Right lobe of liver (tissue), 6 donors: ENCODE measurements at regions not wholly inside any gene's neighbourhood (a gene's known extent, or its start where the extent isn't known, plus 50 kb on each side); places are given as distances from the start of the nearest gene placed in this dataset.

Experiments
- ATAC-seq, 4 donors: fragments of 200-7000 bp; cut with Tn5 transposase; one replicate each; pipeline ENCODE4 v1.9.1; 2020; ENCODE audit warnings: mild to moderate bottlenecking in 4 of 4, moderate library complexity in 4 of 4
- DNase-seq, 3 donors: peaks; one replicate each; pipeline ENCODE4 v3.0.0-alpha.2; 2020
- H3K27ac ChIP-seq, 3 donors: fragments of 200-600 bp; one replicate each; pipeline ENCODE4 v1.8.0; 2022
- H3K27me3 ChIP-seq, 2 donors: fragments of 200-600 bp; one replicate each; pipeline ENCODE4 v1.8.0; 2022
- H3K36me3 ChIP-seq, 4 donors: fragments of 200-600 bp; sonication (generic) in 1 of 4; one replicate each; pipeline versions ENCODE4 v1.5.1 to v1.8.0; 2017 to 2022; ENCODE audit warnings: control low read depth in 1 of 4
- H3K4me1 ChIP-seq, 4 donors: fragments of 200-600 bp; sonication (generic) in 1 of 4; one replicate each; pipeline versions ENCODE4 v1.5.1 to v1.8.0; 2017 to 2022; ENCODE audit warnings: control low read depth in 1 of 4
- H3K4me3 ChIP-seq, 3 donors: fragments of 200-600 bp; one replicate each; pipeline ENCODE4 v1.8.0; 2022
- H3K9me3 ChIP-seq, 4 donors: fragments of 200-600 bp; sonication (generic) in 1 of 4; one replicate each; pipeline versions ENCODE4 v1.5.1 to v1.8.0; 2017 to 2022; ENCODE audit warnings: control low read depth in 1 of 4
- CTCF ChIP-seq, 4 donors: fragments of 200-600 bp in 3 of 4; fragments of 450-650 bp in 1 of 4; IDR thresholded peaks; one replicate each; pipeline versions ENCODE4 v1.5.1 to v1.8.0; 2016 to 2022; ENCODE audit warnings: antibody characterized with exemption in 4 of 4, mild to moderate bottlenecking in 2 of 4
- POLR2A ChIP-seq: fragments of 450-650 bp; IDR thresholded peaks from one replicate; pipeline ENCODE4 v1.6.1; 2017; ENCODE audit warnings: antibody characterized with exemption, mild to moderate bottlenecking
- WGBS: methylation state at CpG from one replicate; pipeline ENCODE4 v1.1.6; 2018; ENCODE audit warnings: low coverage, low lambda C conversion rate; ENCODE audit not compliant: insufficient coverage; ENCODE audit errors: missing lambda C conversion rate; 5-methylcytosine and 5-hydroxymethylcytosine counted together
- intact Hi-C, 2 donors: fragments of 100-400 bp; cut with DNase I; formaldehyde crosslinking; loops; one replicate each; pipeline versions ENCODE4 v1.11.2 to v1.14.1; 2022
- donor health status: DM: no; HTN: yes; CAD: no.
- donor health status: DM: no; HTN: no; CAD: no.
- donor health status: DM: no; HTN: no; CAD: no.
- donor health status: DM: no; HTN: yes; CAD: no.
- donor health status: DM: no; HTN: yes; CAD: no.

DNA sequence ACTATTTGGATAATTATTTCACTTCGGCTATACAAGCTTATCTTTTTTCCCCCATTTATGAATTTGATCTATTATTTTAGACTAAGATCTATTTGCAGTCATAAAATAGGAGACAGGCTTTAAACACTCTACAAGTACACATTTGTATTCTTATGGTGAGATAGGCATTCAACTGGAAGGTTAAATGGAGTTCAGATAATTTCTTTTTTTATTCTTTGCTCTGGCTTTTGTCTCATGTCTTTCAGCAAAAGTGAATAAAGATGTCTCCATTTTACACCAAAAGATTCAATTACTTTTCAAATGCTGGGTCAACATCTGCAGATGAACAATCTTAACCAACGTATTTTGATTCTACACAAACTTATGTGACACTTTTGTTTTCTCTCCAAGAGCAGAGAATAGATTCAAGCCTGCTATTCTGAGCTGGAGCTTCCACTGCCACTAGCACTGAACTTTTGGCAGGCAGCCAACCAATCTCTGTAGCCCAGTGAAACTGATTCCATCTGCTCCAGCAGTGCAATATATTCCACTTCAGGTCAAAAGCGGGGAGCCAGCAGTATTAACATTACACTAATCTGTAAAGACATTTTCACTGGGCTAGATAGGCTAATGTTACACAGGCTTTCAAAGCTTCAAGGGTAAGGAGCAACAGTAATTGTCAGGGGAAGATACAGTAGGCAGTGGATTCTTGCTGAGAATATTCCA lies 452.0 kb upstream of the ZNF608 start:
- DNase-seq (peak; percentile 49 to 61 (median 58)), ATAC-seq (peak; percentile 38 to 53 (median 42))
- Histone ChIP-seq H3K4me3 (no peak overlapping the region), H3K27ac (no peak overlapping the region), H3K27me3 (no peaks in the 10 kb centered on the region), H3K4me1 (peaks cover 0 to 6% (median 0%) of the 10 kb centered on the region in 4 donors), H3K36me3 (no peaks in the 10 kb centered on the region), H3K9me3 (no peaks in the 10 kb centered on the region)
- TF ChIP-seq CTCF (IDR thresholded peaks at IDR 0.05) (no peak), POLR2A (no peak)
- intact Hi-C loops = no loop called here
- 31% methylated on average over 3 of the region's 3 CpGs for WGBS

DNA sequence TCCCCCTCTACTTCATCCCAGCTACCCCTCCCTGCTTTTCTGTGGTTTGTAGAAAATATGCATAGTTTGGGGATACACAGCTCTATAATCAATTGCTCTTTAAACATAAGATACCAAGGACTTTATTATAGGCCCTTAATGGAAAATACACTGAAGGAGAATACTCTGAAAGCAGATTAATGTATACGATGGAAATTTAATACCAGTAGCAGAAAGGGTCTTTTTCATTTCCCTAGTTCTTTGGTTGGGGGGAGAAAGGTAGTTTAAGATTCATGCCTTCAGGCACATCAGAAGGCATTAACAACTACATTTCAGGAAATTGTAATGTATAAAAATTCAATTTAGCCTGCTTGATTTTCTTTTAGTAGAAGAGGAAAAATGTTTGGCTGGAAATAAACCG lies 452.9 kb upstream of the ZNF608 start:
- DNase-seq (no peak), ATAC-seq (no peak)
- Histone ChIP-seq H3K4me1 (peaks cover 0 to 6% (median 0%) of the 10 kb centered on the region in 4 donors), H3K27me3 (no peaks in the 10 kb centered on the region), H3K27ac (no peak overlapping the region), H3K36me3 (no peaks in the 10 kb centered on the region), H3K4me3 (no peak overlapping the region), H3K9me3 (no peaks in the 10 kb centered on the region)
- intact Hi-C loops = no loop called here
- TF ChIP-seq POLR2A (no peak), CTCF (IDR thresholded peaks at IDR 0.05) (no peak)
- 59% methylated on average over 2 of the region's 2 CpGs for WGBS

DNA sequence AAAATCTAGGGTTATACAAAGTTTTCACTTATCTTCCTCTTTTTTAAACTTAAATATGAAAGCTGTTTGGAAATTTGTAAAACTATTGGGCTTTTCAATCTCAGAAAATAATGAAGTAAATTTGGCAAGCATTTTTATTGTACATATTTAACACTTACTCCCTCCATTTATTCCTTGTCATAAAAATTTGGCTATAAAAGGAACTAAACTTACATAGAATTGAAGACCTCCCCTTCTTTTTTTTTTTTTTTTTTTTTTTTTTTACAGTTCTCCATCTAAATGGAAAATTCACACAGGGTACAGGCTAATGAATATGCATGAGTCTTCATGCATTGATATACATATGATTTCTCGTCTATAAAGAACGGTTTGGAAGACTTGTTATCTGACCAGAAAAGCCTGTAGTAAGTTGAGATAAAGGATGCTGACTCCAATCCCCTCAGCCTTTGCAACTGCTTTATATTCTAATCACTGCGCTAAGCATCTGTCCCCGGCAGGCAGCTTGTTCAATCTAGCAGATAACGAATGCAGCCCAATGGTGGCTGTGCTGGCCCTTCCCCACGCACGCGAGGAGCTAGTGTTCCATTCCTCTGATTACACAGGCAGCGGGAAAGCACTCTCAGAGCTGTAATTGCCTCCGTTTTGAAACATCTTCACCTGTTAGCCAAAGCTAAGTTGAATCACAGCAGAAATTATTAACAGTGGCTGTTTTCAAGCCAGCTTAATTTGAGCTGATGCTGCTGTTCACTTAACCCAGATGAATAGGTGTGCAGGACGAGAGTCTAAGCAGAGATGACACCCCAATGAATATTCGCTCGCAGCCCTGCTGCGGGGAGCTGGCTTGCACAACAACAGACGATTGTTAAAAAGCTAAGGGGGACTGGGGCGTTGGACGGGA lies 453.8 kb upstream of the ZNF608 start:
- Histone ChIP-seq H3K27ac (no peak overlapping the region), H3K4me1 (peaks cover 0 to 6% (median 0%) of the 10 kb centered on the region in 4 donors), H3K27me3 (no peaks in the 10 kb centered on the region), H3K9me3 (no peaks in the 10 kb centered on the region), H3K36me3 (no peaks in the 10 kb centered on the region), H3K4me3 (peak overlapping the region in 2 of 3 donors; percentile 4 to 14)
- ATAC-seq = peak; percentile 38 to 61 (median 50)
- intact Hi-C loops = no loop called here
- DNase-seq = no peak
- 10% methylated on average over 14 of the region's 17 CpGs for WGBS
- TF ChIP-seq POLR2A = no peak
- TF ChIP-seq CTCF (IDR thresholded peaks at IDR 0.05) = no peak

DNA sequence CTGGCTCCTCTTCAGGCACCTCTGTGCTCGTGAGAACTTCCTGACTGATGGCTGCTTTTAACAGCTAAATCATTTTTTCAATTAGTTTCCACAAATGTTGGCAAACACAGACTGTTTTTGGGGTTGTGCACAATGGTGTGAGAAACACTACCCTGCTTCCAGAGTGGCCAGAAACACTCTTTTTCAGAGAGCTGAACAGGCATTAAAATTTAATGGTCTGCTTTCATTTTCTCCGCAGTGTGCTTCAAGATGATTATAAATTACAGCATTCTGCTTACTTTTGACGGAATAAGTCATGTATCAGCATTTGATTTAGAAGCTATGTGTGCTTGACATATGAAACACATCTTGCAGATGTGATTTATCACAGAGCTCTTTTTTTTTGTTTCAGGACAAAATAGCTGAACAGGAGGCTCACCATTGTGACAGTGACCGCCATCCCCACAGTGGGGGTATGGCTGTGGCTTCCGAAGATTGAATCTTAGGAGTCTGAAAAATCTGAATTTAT lies 454.5 kb upstream of the ZNF608 start:
- Histone ChIP-seq H3K4me3 (peak overlapping the region in 2 of 3 donors; percentile 4 to 14), H3K9me3 (no peaks in the 10 kb centered on the region), H3K27me3 (no peaks in the 10 kb centered on the region), H3K36me3 (no peaks in the 10 kb centered on the region), H3K4me1 (peaks cover 0 to 6% (median 0%) of the 10 kb centered on the region in 4 donors), H3K27ac (no peak overlapping the region)
- intact Hi-C loops = no loop called here
- no peak for ATAC-seq
- WGBS = 69% methylated on average over 5 of the region's 5 CpGs
- no peak for DNase-seq
- TF ChIP-seq CTCF (IDR thresholded peaks at IDR 0.05) = no peak
- TF ChIP-seq POLR2A = no peak
